ENCODE measurements at regions not wholly inside any gene's neighbourhood (a gene's known extent, or its start where the extent isn't known, plus 50 kb on each side); places are given as distances from the start of the nearest gene placed in this dataset.

DNA sequence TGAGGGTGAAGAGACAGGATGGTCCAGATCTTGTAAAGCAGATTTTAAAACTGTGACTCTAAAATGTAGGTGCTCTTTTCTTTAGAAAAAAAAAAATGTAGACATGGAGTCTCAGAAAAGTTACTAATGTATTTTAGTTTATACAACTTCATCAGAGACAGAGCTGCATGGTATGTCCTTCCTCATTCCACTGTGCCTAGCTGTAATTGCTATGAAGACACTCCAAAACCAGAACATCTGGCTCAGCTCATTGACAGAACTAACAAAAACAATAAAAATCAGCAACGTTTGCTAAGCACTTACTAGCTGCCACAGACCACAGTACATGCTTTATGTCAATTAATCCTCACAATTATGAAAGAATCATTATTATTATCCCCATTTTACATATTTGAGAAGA is 160.7 kb downstream of the BARX2 start:
- Histone ChIP-seq H3K79me2 (ENCODE audit: insufficient read depth, low read length) (no peaks in the 10 kb centered on the region), H4K5ac (ENCODE audit: insufficient read length, low read depth, low read length) (no peak overlapping the region), H3K23ac (ENCODE audit: insufficient read length, low read depth, low read length) (no peak overlapping the region), H3K4me1 (ENCODE audit: insufficient read depth, low read length) (no peaks in the 10 kb centered on the region), H2BK120ac (ENCODE audit: low read depth, low read length, poor library complexity, severe bottlenecking) (no peak overlapping the region), H3K56ac (ENCODE audit: insufficient read length, low read depth, low read length) (no peak overlapping the region), H2AFZ (ENCODE audit: low read length) (no peak overlapping the region), H3K23me2 (ENCODE audit: insufficient read length, low read depth, low read length, poor library complexity, severe bottlenecking) (no peaks in the 10 kb centered on the region), H3K27me3 (ENCODE audit: insufficient read depth, low read length) (no peaks in the 10 kb centered on the region), H2AK5ac (ENCODE audit: insufficient read length, low read length) (no peak overlapping the region), H3K9me3 (ENCODE audit: control insufficient read depth, low read depth, low read length) (no peaks in the 10 kb centered on the region), H4K8ac (replicated peaks; ENCODE audit: insufficient read length, low read depth, low read length) (no peak overlapping the region), H3K18ac (ENCODE audit: insufficient read length, low read depth, low read length) (no peak overlapping the region), H4K91ac (ENCODE audit: insufficient read length, low read depth, low read length) (no peak overlapping the region), H3T11ph (ENCODE audit: low read length) (no peak overlapping the region), H3K4ac (ENCODE audit: low read depth, low read length) (no peak overlapping the region), H2BK12ac (ENCODE audit: insufficient read length, low read depth, low read length) (no peak overlapping the region), H4K20me1 (ENCODE audit: control insufficient read depth, insufficient read depth, insufficient read length) (no peaks in the 10 kb centered on the region), H3K79me1 (ENCODE audit: insufficient read depth, low read depth, low read length, poor library complexity, severe bottlenecking) (no peaks in the 10 kb centered on the region), H3K14ac (ENCODE audit: insufficient read depth, low read length) (no peak overlapping the region), H2BK15ac (ENCODE audit: low read depth, low read length) (no peak overlapping the region), H2BK5ac (ENCODE audit: insufficient read length, low read length) (no peak overlapping the region), H2BK20ac (ENCODE audit: low read depth, low read length, poor library complexity, severe bottlenecking) (no peak overlapping the region), H3K27ac (ENCODE audit: insufficient read length, low read depth, low read length) (no peak overlapping the region), H3K9ac (ENCODE audit: extremely low read depth, insufficient read length, low read length) (no peak overlapping the region), H3K4me2 (ENCODE audit: insufficient read depth, insufficient read length, low read length) (no peak overlapping the region)
- no CpG with 5 or more reads among the region's 1 CpG for WGBS (ENCODE audit: extremely low coverage, insufficient read length, low lambda C conversion rate)
- Mint-ChIP-seq H3K27ac (no peak overlapping the region), H3K4me1 (no peaks in the 10 kb centered on the region), H3K4me3 (no peak overlapping the region), H3K27me3 (ENCODE audit: low read depth) (peaks cover 10% of the 10 kb centered on the region), H3K36me3 (ENCODE audit: insufficient read depth in 1 of 3, low read depth in 3 of 3) (peaks cover 11 to 19% (median 16%) of the 10 kb centered on the region in 3 experiments), H3K9me3 (peaks cover 49 to 54% of the 10 kb centered on the region in 2 experiments)
- no peak for DNase-seq
- TF ChIP-seq, protein P1, sequence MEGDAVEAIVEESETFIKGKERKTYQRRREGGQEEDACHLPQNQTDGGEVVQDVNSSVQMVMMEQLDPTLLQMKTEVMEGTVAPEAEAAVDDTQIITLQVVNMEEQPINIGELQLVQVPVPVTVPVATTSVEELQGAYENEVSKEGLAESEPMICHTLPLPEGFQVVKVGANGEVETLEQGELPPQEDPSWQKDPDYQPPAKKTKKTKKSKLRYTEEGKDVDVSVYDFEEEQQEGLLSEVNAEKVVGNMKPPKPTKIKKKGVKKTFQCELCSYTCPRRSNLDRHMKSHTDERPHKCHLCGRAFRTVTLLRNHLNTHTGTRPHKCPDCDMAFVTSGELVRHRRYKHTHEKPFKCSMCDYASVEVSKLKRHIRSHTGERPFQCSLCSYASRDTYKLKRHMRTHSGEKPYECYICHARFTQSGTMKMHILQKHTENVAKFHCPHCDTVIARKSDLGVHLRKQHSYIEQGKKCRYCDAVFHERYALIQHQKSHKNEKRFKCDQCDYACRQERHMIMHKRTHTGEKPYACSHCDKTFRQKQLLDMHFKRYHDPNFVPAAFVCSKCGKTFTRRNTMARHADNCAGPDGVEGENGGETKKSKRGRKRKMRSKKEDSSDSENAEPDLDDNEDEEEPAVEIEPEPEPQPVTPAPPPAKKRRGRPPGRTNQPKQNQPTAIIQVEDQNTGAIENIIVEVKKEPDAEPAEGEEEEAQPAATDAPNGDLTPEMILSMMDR (conservative IDR thresholded peaks at IDR 0.05): no peak
